GM12874 (cell line): ENCODE measurements at regions not wholly inside any gene's neighbourhood (a gene's known extent, or its start where the extent isn't known, plus 50 kb on each side); places are given as distances from the start of the nearest gene placed in this dataset.

ENCODE experiments used
- TF ChIP-seq, protein P1 (sequence below): IDR thresholded peaks from 2 replicates; pipeline ENCODE4 v1.5.1; 2011; ENCODE audit warnings: low read depth, mild to moderate bottlenecking, control low read depth, low read length, moderate library complexity; ENCODE audit not compliant: insufficient read depth

DNA sequence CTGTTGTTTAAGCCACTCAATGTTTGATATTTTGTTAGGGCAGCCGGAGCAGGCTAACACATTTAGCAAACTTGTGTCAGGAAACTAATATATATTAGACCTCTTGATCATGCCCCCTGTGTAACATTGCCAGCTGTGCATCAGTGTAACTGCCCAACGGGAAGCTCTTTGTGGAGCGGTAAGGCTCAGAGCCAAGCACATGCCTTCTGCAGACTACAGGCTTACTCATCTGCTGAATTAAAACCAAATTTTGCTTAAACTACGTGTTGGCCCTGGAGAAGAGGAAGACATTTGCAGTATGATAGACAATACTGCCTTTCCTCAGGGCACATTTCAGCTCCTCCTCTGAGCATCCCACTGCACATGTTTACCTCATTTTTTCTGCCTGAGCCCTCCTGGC lies 50.5 kb upstream of the KCNMB2 start:
- TF ChIP-seq, protein P1, sequence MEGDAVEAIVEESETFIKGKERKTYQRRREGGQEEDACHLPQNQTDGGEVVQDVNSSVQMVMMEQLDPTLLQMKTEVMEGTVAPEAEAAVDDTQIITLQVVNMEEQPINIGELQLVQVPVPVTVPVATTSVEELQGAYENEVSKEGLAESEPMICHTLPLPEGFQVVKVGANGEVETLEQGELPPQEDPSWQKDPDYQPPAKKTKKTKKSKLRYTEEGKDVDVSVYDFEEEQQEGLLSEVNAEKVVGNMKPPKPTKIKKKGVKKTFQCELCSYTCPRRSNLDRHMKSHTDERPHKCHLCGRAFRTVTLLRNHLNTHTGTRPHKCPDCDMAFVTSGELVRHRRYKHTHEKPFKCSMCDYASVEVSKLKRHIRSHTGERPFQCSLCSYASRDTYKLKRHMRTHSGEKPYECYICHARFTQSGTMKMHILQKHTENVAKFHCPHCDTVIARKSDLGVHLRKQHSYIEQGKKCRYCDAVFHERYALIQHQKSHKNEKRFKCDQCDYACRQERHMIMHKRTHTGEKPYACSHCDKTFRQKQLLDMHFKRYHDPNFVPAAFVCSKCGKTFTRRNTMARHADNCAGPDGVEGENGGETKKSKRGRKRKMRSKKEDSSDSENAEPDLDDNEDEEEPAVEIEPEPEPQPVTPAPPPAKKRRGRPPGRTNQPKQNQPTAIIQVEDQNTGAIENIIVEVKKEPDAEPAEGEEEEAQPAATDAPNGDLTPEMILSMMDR, result no peak
